Embryonic facial prominence (tissue), 1 donor: ENCODE measurements at regions not wholly inside any gene's neighbourhood (a gene's known extent, or its start where the extent isn't known, plus 50 kb on each side); places are given as distances from the start of the nearest gene placed in this dataset.
"Not testable (repeated sequence)": the region's sequence is repeated elsewhere in the genome, so short reads cannot be mapped to it uniquely, and the experiment has no call there.

Experiments
- DNase-seq: peaks from one replicate; pipeline ENCODE4 v3.0.0-alpha.2; 2016; ENCODE audit errors: extremely low spot score

- no peak for DNase-seq
Observed at GRCh38 chr4:92232566-92232965, 71.2 kb upstream of the GRID2 start.

- DNase-seq, result peak; percentile 58
Observed at GRCh38 chr4:92234393-92235176, 69.2 kb upstream of the GRID2 start.

DNA sequence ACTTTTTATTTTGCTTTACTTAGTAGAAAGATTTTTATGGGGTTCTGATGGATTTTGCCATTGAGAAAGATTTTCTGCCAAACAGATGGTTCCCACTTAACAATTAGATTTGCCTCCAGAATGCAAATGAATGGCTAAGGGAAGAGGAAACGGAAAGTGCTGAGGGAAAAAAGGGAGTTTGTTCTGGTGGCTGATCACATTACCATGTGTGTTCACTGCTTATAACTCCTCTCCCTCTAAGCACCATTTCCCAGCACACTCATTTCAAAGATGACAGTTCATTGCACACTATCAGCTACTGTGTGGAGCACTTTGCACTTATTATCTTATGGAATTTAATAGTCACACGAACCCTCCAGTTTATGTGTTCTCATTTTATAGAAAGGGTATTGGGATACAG lies 68.0 kb upstream of the GRID2 start:
- peak; percentile 28 for DNase-seq

DNA sequence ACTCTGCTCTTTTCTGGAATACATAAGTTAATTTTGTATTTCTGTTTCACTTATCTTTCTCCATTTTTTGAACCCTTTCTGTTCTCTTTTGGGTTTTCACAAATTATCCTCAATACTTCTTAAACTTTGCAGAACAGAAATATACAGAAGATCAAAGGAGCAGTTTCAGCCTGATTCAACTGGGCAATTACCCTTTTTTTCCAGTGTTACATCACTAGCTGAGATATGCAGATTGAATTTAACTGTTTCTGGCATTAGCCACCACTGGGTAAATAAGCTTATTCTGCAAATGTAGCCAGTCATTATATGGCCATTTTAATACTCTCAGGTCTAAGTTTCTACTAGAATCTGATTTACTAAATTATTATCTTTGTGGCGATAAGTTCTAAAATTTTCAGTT lies 66.9 kb upstream of the GRID2 start:
- DNase-seq, result no peak

DNA sequence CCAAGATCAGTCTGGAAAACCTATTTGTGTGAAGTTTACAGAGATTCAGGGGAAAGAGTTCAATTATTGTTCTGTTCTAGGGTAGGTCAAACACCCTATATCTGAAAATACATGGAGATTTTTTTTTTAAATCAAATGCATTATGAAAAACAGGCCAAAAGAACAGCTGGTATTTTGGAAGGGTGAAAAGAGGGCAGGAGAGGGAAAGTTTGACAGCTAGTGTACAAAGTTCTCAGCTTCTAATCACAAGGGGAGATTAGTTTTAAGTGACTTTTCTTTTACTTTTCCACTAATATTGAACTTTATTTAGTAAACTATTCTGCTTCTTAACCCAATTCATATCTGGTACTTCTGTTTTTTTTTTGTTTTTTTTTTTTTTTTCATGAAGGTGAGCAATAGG lies 66.2 kb upstream of the GRID2 start:
- no peak for DNase-seq

GRCh38 chr4:92241094-92241493 lies 62.7 kb upstream of the GRID2 start:
- DNase-seq, result no peak

- no peak for DNase-seq
Observed at GRCh38 chr4:92246384-92246783, 57.4 kb upstream of the GRID2 start.

GRCh38 chr4:92249541-92249940 lies 54.2 kb upstream of the GRID2 start:
- no peak for DNase-seq

DNA sequence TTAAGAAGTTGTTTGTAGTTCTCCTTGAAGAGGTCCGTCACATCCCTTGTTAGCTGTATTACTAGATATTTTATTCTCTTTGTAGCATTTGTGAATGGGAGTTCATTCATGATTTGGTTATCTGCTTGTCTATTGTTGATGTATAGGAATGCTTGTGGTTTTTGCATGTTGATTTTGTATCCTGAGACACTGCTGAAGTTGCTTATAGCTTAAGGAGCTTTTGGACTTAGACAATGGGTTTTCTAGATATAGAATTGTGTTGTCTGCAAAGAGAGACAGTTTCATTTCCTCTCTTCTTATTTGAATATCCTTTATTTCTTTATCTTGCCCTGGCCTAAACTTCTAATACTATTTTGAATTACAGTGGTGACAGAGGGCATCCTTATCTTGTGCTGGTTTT lies 52.1 kb upstream of the GRID2 start:
- DNase-seq, result no peak

DNA sequence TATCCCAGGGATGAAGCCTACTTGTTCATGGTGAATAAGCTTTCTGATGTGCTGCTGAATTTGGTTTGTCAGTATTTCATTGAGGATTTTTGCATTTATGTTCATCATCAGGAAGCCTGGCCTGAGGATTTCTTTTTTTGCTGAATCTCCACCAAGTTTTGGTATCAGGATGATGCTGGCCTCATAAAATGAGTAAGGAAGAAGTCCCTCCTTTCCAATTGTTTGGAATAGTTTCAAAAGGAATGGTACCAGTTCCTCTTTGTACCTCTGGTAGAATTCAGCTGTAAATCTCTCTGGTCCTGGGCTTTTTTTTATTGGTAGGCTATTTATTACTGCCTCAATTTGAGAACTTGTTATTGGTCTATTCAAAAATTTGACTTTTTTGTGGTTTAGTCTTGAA lies 51.4 kb upstream of the GRID2 start:
- DNase-seq, result not testable (repeated sequence)

- DNase-seq, result no peak
Observed at GRCh38 chr4:92252846-92253245, 50.9 kb upstream of the GRID2 start.

GRCh38 chr4:92253550-92253949 lies 50.2 kb upstream of the GRID2 start:
- no peak for DNase-seq
